Activated naive CD8-positive, alpha-beta T cell treated with anti-CD3 and anti-CD28 coated beads for 36 hours (primary cell): ENCODE measurements at regions not wholly inside any gene's neighbourhood (a gene's known extent, or its start where the extent isn't known, plus 50 kb on each side); places are given as distances from the start of the nearest gene placed in this dataset.
"Not testable (repeated sequence)": the region's sequence is repeated elsewhere in the genome, so short reads cannot be mapped to it uniquely, and the experiment has no call there.

Experiments used
- DNase-seq: peaks from one replicate; pipeline ENCODE4 v3.0.0; 2021
- H3K27ac Mint-ChIP-seq: one replicate; pipeline ENCODE4 v1.8.0; 2022; ENCODE audit warnings: mild to moderate bottlenecking, moderate library complexity, mixed read lengths
- H3K27me3 Mint-ChIP-seq: one replicate; pipeline ENCODE4 v1.8.0; 2022; ENCODE audit warnings: mild to moderate bottlenecking, mixed read lengths
- H3K36me3 Mint-ChIP-seq: one replicate; pipeline ENCODE4 v1.8.0; 2021; ENCODE audit warnings: mild to moderate bottlenecking, mixed read lengths
- H3K4me1 Mint-ChIP-seq: one replicate; pipeline ENCODE4 v1.8.0; 2021; ENCODE audit warnings: mixed read lengths
- H3K4me3 Mint-ChIP-seq: one replicate; pipeline ENCODE4 v1.8.0; 2022; ENCODE audit warnings: mild to moderate bottlenecking, moderate library complexity, mixed read lengths
- H3K9me3 Mint-ChIP-seq: one replicate; pipeline ENCODE4 v1.8.0; 2022; ENCODE audit warnings: mixed read lengths

DNA sequence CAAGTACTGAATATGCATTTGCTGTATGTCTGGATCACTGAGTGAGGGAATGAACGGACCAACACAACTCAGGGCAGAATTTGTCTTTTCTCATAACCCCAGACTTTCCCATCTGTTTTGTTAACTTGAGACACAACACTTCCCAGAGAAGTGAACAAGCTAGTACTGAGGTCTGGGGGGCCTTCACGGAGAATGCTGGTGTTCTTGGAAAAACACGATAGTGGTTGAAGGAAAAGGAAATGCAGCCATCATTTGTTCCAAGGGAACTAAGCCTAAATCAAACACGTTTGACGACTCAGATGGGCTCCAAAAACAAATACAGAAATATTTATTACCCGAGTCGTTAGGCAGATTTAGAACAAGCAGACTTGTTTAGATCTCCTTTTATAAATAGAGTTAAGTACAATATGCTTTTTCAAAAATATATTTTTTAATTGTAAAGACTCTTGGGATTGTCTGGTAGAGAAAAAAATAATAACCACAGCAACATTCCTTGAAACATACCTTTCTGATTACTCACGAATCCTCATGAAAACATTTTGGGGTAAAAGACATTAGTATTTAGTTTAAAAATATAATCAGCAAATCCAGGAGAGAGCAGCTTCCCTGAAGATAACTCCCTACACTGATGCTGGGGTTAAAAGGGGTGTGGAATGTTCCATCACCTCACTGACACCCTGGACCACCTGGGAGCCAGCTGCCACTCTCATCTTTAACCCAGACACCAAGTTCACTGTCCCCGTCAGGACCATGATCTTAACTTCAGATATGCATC, 427.7 kb upstream of the RUNX1 start:
- Mint-ChIP-seq H3K4me3 (no peak overlapping the region), H3K36me3 (peaks cover 12% of the 10 kb centered on the region), H3K27ac (peak overlapping the region; percentile 83), H3K27me3 (no peaks in the 10 kb centered on the region), H3K9me3 (peaks cover 8% of the 10 kb centered on the region), H3K4me1 (peaks cover 23% of the 10 kb centered on the region)
- DNase-seq: no peak

DNA sequence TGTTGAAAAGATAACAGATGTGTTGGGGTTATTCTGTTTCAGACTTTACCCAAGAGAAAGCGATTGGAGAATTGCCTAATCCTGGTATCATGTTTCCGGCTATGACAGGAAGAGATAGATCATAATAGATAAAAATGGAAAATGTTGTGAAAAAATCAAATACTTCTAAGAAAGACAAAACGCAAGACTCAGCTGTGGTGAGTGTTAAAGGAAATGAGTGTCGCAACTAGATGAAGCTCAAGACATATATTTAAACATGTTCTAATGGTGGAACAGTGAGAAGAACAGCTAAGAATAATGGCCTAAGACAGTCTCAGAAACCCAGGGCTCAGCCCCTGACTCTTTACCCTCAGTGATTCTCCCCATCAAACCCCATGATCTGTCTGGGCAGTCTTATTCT, 426.7 kb upstream of the RUNX1 start:
- H3K4me1 Mint-ChIP-seq: peaks cover 23% of the 10 kb centered on the region
- peaks cover 8% of the 10 kb centered on the region for H3K9me3 Mint-ChIP-seq
- no peak for DNase-seq
- peaks cover 12% of the 10 kb centered on the region for H3K36me3 Mint-ChIP-seq
- H3K27me3 Mint-ChIP-seq: no peaks in the 10 kb centered on the region
- peak overlapping the region; percentile 55 for H3K4me3 Mint-ChIP-seq
- peak overlapping the region; percentile 83 for H3K27ac Mint-ChIP-seq

DNA sequence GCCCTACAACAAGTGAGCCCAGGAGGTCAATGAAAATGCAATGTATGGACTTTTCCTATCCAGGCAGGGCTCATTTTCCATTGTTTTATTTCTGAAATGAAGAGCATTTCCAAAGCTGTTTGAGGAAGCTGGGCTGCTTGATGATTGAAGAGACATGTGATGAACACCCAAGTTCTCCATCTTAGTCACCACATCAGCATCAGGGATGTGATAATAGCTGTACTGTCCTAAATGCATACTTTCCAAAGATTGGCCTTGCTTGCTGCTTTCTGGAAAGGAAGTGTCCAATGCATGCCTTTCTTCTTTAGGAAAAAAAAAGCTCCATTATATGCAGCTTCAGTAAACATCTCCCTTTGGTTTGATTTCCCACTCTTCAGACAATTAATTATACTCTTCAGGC, 425.9 kb upstream of the RUNX1 start:
- Mint-ChIP-seq H3K36me3 (peaks cover 12% of the 10 kb centered on the region), H3K27me3 (no peaks in the 10 kb centered on the region), H3K4me1 (peaks cover 23% of the 10 kb centered on the region), H3K4me3 (no peak overlapping the region), H3K27ac (no peak overlapping the region), H3K9me3 (peaks cover 8% of the 10 kb centered on the region)
- no peak for DNase-seq

DNA sequence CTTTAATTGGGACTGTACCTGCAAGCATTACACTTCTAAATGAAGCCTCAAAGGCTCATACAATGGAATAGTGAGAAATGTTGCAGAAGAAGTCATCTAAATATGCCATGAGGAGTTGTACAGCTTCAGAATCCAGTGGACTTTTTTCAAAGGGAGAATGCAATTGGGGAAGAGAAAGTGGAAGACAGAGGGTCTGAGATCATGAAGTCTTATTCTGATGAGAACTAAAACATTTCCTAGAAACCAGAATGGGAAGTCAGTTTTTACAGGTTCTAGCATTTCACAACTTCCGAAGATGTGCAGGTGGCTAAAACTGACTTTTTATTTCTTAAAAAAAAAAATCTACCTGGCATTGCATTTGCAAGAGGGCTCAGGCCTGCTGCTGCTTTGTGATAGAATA, 424.4 kb upstream of the RUNX1 start:
- peaks cover 2% of the 10 kb centered on the region for H3K9me3 Mint-ChIP-seq
- peaks cover 19% of the 10 kb centered on the region for H3K4me1 Mint-ChIP-seq
- no peak for DNase-seq
- H3K36me3 Mint-ChIP-seq: peaks cover 6% of the 10 kb centered on the region
- no peak overlapping the region for H3K4me3 Mint-ChIP-seq
- H3K27ac Mint-ChIP-seq: no peak overlapping the region
- H3K27me3 Mint-ChIP-seq: no peaks in the 10 kb centered on the region

DNA sequence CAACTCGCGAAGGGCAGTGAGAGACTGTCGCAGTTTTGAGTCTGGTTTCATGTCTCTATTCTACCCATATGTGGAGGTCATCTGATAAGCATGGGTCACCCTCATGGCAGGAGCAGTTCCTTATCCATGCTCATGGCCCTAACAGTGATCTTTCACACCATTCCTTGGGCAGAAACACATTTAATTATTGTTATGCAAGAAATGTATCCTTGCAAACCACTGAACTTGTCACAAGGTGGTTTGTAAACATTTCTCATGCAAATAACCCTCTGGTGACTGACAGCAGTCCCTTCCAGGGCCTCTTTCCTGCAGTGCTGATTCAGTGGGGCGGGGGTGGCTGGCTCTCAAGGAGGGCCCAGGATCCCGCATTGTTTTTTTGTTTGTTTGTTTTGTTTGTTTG, 421.4 kb upstream of the RUNX1 start:
- Mint-ChIP-seq H3K9me3 (peaks cover 15% of the 10 kb centered on the region), H3K4me1 (peaks cover 5% of the 10 kb centered on the region), H3K27me3 (no peaks in the 10 kb centered on the region), H3K27ac (no peak overlapping the region), H3K4me3 (no peak overlapping the region), H3K36me3 (peaks cover 3% of the 10 kb centered on the region)
- no peak for DNase-seq

DNA sequence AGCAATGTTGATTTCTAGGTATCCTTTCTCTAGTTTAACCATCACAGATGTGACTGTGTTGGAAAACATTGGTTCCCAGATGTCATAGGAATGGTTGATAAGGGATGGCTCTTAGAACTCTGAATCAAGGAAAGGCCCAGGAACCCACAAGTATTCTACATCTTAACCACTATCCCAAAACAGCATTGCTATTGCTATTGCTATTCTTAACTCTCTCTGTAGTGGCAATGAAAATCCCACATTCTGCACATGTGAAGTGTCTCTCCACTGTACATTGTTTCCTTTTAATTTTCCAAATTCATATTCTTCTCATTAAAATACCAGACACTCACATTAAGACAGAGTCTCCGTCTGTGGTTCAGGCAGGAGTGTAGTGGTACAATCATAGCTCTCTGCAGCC, 420.4 kb upstream of the RUNX1 start:
- no peak for DNase-seq
- Mint-ChIP-seq H3K4me1 (no peaks in the 10 kb centered on the region), H3K9me3 (peaks cover 15% of the 10 kb centered on the region), H3K4me3 (no peak overlapping the region), H3K36me3 (no peaks in the 10 kb centered on the region), H3K27me3 (no peaks in the 10 kb centered on the region), H3K27ac (no peak overlapping the region)

DNA sequence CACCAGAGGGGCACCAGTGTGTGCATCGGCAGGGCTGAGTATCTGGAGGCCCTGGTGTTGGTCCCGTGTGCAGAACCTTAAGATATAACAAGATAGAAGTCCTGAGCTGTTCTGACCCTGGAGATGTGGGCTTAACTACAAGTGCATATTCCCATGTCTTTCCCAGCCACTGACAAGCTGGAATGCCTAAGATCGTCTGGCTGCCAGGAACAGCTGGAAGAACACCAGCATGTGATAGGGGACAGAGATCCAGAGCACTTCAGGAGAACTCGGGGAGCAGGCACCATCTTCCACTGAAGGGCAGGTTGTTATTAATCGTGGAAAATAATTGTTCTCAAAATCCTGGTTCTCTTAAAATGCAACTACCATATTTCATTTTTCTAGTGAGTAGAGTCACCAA, 419.9 kb upstream of the RUNX1 start:
- no peaks in the 10 kb centered on the region for H3K36me3 Mint-ChIP-seq
- no peaks in the 10 kb centered on the region for H3K27me3 Mint-ChIP-seq
- H3K9me3 Mint-ChIP-seq: peaks cover 15% of the 10 kb centered on the region
- DNase-seq: no peak
- H3K27ac Mint-ChIP-seq: no peak overlapping the region
- no peaks in the 10 kb centered on the region for H3K4me1 Mint-ChIP-seq
- no peak overlapping the region for H3K4me3 Mint-ChIP-seq

DNA sequence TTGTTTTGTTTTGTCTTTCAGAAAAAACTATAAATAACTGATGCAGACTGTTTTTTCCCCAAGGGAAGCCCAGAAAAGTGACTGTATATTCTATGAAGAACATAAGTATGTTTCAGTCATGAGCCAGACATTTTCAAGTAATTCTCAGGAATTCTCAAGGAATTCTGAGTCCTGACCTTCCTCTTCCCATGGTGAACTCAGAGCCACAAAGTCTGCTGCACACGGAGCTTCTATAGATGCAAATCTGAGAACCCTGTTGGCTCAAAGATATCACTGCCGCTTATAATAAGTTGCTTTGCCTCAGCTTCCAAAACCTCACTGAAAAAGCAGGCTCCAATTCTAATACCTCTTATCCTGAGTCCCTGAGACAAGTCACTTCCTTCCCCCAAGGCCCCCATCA, 418.5 kb upstream of the RUNX1 start:
- Mint-ChIP-seq H3K4me1 (no peaks in the 10 kb centered on the region), H3K4me3 (no peak overlapping the region), H3K27ac (no peak overlapping the region), H3K36me3 (no peaks in the 10 kb centered on the region), H3K27me3 (no peaks in the 10 kb centered on the region), H3K9me3 (peaks cover 18% of the 10 kb centered on the region)
- DNase-seq: no peak

DNA sequence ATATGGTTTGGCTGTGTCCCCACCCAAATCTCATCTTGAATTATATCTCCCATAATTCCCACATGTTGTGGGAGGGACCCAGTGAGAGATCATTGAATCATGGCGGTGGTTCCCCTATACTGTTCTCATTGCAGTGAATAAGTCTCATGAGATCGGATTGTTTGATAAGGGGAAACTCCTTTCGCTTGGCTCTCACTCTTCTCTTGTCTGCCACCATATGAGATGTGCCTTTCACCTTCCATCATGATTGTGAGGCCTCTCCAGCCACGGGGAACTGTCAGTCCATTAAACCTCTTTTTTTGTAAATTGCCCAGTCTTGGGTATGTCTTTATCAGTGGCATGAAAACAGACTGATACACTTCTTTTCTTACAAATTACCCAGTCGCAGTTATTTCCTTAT, 417.6 kb upstream of the RUNX1 start:
- not testable (repeated sequence) for H3K4me3 Mint-ChIP-seq

DNA sequence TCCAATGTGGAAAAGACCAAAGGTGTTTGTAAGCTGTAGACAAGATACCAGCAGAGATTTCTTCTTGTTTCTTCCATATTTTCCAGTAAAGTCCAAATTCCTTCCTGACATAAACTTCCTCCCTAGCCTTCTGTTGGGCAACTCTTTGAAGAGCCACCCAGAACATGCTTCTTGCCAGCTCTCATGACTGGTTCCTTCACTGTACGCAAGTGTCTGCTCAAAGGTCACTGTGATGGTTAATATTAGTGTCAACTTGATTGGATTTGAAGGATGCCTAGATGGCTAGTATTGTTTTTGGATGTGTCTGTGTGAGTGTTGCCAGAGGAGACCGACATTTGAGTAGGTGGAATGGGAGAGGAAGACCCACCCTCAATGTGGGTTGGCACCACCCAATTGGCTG, 416.6 kb upstream of the RUNX1 start:
- Mint-ChIP-seq H3K36me3 (no peaks in the 10 kb centered on the region), H3K27me3 (no peaks in the 10 kb centered on the region), H3K4me3 (no peak overlapping the region), H3K27ac (no peak overlapping the region), H3K9me3 (peaks cover 18% of the 10 kb centered on the region), H3K4me1 (no peaks in the 10 kb centered on the region)
- DNase-seq: no peak

More for the DNA sequence above, 417.6 kb upstream of the RUNX1 start:
- H3K27me3 Mint-ChIP-seq, H3K36me3 Mint-ChIP-seq, H3K27ac Mint-ChIP-seq, H3K4me1 Mint-ChIP-seq, DNase-seq: not testable (repeated sequence)
- peaks cover 18% of the 10 kb centered on the region for H3K9me3 Mint-ChIP-seq

DNA sequence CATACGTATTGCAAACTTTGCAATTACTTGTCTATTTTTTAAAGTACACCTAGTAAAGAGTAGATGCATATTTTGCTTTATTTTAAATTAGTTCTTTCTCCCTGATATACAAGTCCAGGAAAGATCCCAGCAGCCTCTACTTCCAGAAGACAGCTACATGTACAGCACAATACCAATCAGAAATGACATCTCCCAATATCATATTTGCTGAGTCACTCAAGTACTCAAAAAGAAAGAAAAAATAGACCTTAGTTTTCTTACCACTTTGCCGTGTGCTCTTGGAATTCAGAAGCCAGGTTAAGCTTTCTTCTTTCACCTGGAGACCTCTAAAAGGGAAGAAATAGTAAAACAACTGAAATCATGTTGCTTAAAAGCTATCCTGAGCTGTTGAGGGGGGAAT, 412.6 kb upstream of the RUNX1 start:
- no peak for DNase-seq
- Mint-ChIP-seq H3K36me3 (no peaks in the 10 kb centered on the region), H3K4me1 (peaks cover 4% of the 10 kb centered on the region), H3K4me3 (no peak overlapping the region), H3K27me3 (no peaks in the 10 kb centered on the region), H3K9me3 (peaks cover 13% of the 10 kb centered on the region), H3K27ac (no peak overlapping the region)

DNA sequence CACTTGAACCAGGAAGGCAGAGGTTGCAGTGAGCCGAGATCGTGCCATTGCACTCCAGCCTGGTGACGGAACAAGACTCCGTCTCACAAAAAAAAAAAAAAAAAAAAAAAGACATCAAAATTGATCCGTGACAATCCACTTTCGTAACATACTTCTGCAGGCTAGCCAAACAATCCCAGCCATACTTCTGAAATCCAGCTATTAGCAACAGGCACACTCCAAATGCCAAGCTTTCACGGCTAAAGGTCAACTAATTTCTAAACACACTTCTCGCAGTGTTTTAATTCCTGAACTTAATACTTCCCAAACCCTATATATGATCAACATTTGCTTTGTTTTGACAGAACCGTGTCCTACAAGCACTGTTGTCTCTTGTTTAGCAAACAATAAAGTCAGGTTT, 411.3 kb upstream of the RUNX1 start:
- peaks cover 3% of the 10 kb centered on the region for H3K9me3 Mint-ChIP-seq
- H3K4me1 Mint-ChIP-seq: peaks cover 4% of the 10 kb centered on the region
- DNase-seq: no peak
- H3K36me3 Mint-ChIP-seq: no peaks in the 10 kb centered on the region
- no peaks in the 10 kb centered on the region for H3K27me3 Mint-ChIP-seq
- no peak overlapping the region for H3K27ac Mint-ChIP-seq
- H3K4me3 Mint-ChIP-seq: no peak overlapping the region

DNA sequence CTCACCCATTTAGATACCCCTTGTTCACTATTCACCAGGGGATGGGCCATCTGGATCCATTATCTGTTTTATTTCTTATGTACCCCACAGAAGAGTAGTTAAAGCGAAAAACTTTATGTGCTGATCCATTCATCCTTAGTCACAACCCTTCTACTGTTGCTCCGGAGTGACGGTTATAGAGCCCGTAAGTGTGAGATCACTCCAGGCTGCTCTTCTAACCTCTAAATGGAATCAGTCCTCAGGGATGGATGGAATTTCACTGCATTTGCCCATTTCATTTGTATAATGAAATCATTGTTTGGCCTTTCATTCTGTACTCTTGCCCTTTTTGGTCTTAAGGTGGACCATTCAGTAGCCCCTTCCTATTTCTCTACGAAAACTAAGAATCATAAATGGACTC, 409.3 kb upstream of the RUNX1 start:
- no peak overlapping the region for H3K4me3 Mint-ChIP-seq
- no peak for DNase-seq
- no peaks in the 10 kb centered on the region for H3K27me3 Mint-ChIP-seq
- H3K4me1 Mint-ChIP-seq: peaks cover 4% of the 10 kb centered on the region
- no peaks in the 10 kb centered on the region for H3K9me3 Mint-ChIP-seq
- H3K27ac Mint-ChIP-seq: no peak overlapping the region
- H3K36me3 Mint-ChIP-seq: no peaks in the 10 kb centered on the region

DNA sequence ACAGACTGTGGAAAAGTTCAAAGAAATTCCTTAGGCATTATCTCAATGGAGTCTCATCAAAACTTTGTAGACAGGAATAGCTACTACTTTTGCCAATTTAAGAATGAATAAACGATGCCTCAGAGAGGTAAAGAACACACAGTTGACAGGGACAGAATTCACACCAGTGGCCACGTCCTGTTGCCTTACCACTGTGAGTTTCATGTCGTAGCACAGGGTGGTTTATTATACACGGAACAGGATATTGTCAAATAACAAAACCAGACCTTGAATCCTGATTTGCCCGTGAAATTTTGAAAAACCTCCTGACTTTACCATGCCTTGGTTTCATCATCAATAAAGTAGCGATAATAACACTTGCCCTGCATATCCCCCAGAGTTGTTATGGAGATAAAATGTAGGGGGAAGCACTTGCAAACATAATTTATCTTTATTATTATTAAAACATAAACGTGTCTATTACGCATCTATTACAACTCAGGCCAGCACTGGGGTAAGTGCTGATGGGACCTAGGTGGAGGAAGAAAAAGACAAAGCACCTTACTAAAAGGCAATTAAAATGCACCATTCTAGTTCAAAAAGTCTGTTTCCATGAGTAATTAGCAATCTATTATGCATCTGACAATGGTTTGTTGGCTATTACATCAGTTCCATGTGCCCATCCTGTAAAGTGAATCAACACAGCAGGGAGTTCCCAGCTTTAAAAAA, 408.1 kb upstream of the RUNX1 start:
- H3K27ac Mint-ChIP-seq: peak overlapping the region; percentile 56
- peaks cover 1% of the 10 kb centered on the region for H3K36me3 Mint-ChIP-seq
- no peaks in the 10 kb centered on the region for H3K9me3 Mint-ChIP-seq
- H3K4me3 Mint-ChIP-seq: no peak overlapping the region
- no peak for DNase-seq
- no peaks in the 10 kb centered on the region for H3K27me3 Mint-ChIP-seq
- peaks cover 4% of the 10 kb centered on the region for H3K4me1 Mint-ChIP-seq

DNA sequence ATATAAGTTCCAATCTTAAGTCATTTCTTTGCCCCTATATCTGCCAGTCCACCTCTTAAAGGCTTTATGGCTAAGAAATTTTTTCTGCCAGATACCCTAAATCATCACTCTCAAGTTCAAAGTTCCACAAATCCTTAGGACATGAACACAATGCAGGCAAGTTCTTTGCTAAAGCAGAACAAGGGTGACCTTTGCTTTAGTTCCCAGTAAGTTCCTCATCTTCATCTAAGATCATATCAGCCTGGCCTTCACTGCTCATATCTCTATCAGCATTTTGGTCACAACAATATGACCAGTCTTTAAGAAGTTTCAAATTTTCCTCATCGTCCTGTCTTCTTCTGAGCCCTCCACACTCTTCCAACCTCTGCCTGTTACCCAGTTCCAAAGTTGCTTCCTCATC, 402.2 kb upstream of the RUNX1 start:
- no peak overlapping the region for H3K4me3 Mint-ChIP-seq
- no peaks in the 10 kb centered on the region for H3K27me3 Mint-ChIP-seq
- no peak overlapping the region for H3K27ac Mint-ChIP-seq
- no peaks in the 10 kb centered on the region for H3K4me1 Mint-ChIP-seq
- no peak for DNase-seq
- peaks cover 12% of the 10 kb centered on the region for H3K36me3 Mint-ChIP-seq
- H3K9me3 Mint-ChIP-seq: peaks cover 12% of the 10 kb centered on the region

DNA sequence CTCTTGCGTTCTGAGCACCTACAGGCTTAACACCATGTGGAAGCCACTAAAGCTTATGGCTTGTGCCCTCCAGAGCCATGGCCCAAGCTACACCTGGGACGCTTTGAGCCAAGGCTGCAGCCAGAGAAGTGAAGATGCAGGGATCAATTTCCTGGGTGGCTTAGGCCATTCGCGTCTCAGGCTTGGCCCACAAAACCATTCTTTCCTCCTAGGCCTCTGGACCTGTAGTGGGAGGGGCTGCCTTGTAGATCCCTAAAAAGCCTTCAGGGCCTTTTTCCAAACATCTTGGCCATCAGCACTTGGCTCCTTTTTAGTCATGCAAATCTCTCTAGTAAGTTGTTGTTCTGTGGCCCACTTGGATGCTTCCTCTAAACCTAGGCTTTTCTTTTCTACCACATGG, 401.7 kb upstream of the RUNX1 start:
- Mint-ChIP-seq H3K27ac (no peak overlapping the region), H3K4me1 (no peaks in the 10 kb centered on the region), H3K9me3 (peaks cover 12% of the 10 kb centered on the region), H3K36me3 (peaks cover 12% of the 10 kb centered on the region), H3K27me3 (no peaks in the 10 kb centered on the region), H3K4me3 (no peak overlapping the region)
- DNase-seq: no peak
